ENCODE measurements at regions not wholly inside any gene's neighbourhood (a gene's known extent, or its start where the extent isn't known, plus 50 kb on each side); places are given as distances from the start of the nearest gene placed in this dataset.

GRCh38 chr13:97802213-97802612, 151.3 kb upstream of the IPO5 start:
- Mint-ChIP-seq H3K9me3 (ENCODE audit: insufficient read depth) (peaks cover 3% of the 10 kb centered on the region), H3K4me1 (no peaks in the 10 kb centered on the region), H3K27me3 (peaks cover 25% of the 10 kb centered on the region), H3K4me3 (no peak overlapping the region), H3K27ac (no peak overlapping the region)
- no peak for DNase-seq
- WGBS (ENCODE audit: insufficient coverage) = 100% methylated on average over 2 of the region's 3 CpGs
- no peaks in the 10 kb centered on the region for H3K36me3 ChIP-seq (replicated peaks in 1 of 2; ENCODE audit: control extremely low read depth in 1 of 2, control insufficient read depth in 1 of 2, extremely low read depth in 1 of 2, insufficient read depth in 2 of 2, low read length in 1 of 2)
- intact Hi-C loops (cut with micrococcal nuclease) = no loop called here
- ATAC-seq (ENCODE audit: low read depth) = no peak
- H3K27ac ChIP-seq (ENCODE audit: low read length in 2 of 2) = no peak overlapping the region
- ChIA-PET CTCF (no interaction called here), POLR2A (no interaction called here)
- TF ChIP-seq, protein P1, sequence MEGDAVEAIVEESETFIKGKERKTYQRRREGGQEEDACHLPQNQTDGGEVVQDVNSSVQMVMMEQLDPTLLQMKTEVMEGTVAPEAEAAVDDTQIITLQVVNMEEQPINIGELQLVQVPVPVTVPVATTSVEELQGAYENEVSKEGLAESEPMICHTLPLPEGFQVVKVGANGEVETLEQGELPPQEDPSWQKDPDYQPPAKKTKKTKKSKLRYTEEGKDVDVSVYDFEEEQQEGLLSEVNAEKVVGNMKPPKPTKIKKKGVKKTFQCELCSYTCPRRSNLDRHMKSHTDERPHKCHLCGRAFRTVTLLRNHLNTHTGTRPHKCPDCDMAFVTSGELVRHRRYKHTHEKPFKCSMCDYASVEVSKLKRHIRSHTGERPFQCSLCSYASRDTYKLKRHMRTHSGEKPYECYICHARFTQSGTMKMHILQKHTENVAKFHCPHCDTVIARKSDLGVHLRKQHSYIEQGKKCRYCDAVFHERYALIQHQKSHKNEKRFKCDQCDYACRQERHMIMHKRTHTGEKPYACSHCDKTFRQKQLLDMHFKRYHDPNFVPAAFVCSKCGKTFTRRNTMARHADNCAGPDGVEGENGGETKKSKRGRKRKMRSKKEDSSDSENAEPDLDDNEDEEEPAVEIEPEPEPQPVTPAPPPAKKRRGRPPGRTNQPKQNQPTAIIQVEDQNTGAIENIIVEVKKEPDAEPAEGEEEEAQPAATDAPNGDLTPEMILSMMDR (IDR thresholded peaks at IDR 0.05) = no peak
- TF ChIP-seq EZH2 (IDR thresholded peaks at IDR 0.05; ENCODE audit: borderline replicate concordance, insufficient read depth, low read depth, low read length, poor library complexity, severe bottlenecking) = no peak
- no peak overlapping the region for H3K4me2 ChIP-seq (replicated peaks; ENCODE audit: low read depth, low read length, poor library complexity, severe bottlenecking)
- no peak overlapping the region for H3K9ac ChIP-seq (ENCODE audit: low read length)
- no peak overlapping the region for H2AFZ ChIP-seq (ENCODE audit: insufficient read depth, low read depth, low read length, poor library complexity, severe bottlenecking)
- H3K27me3 ChIP-seq (replicated peaks in 1 of 4; ENCODE audit: control extremely low read depth in 1 of 4, control insufficient read depth in 3 of 4, insufficient read depth in 4 of 4, low read length in 3 of 4) = no peaks in the 10 kb centered on the region
- H3K79me2 ChIP-seq (ENCODE audit: control insufficient read depth, insufficient read depth, low read length) = no peaks in the 10 kb centered on the region
- no peaks in the 10 kb centered on the region for H4K20me1 ChIP-seq (ENCODE audit: control insufficient read depth, insufficient read depth, low read length, poor library complexity, severe bottlenecking)
- no peaks in the 10 kb centered on the region for H3K4me1 ChIP-seq (ENCODE audit: control insufficient read depth in 2 of 2, insufficient read depth in 2 of 2, low read length in 2 of 2)
- no peak overlapping the region for H3K4me3 ChIP-seq (ENCODE audit: control extremely low read depth in 1 of 5, extremely low read depth in 1 of 5, insufficient read depth in 1 of 5, low read depth in 2 of 5, low read length in 4 of 5)
- H3K9me3 ChIP-seq (ENCODE audit: control extremely low read depth in 1 of 3, control insufficient read depth in 2 of 3, insufficient read depth in 1 of 3, low read length in 2 of 3) = no peaks in the 10 kb centered on the region

GRCh38 chr13:97809576-97809975, 143.9 kb upstream of the IPO5 start:
- no peak for DNase-seq
- H2AFZ ChIP-seq (ENCODE audit: insufficient read depth, low read depth, low read length, poor library complexity, severe bottlenecking) = no peak overlapping the region
- TF ChIP-seq EZH2 (IDR thresholded peaks at IDR 0.05; ENCODE audit: borderline replicate concordance, insufficient read depth, low read depth, low read length, poor library complexity, severe bottlenecking) = no peak
- TF ChIP-seq, protein P1 (IDR thresholded peaks at IDR 0.05) = no peak
- Mint-ChIP-seq H3K4me3 (no peak overlapping the region), H3K27ac (no peak overlapping the region), H3K27me3 (peaks cover 29% of the 10 kb centered on the region), H3K4me1 (no peaks in the 10 kb centered on the region), H3K9me3 (ENCODE audit: insufficient read depth) (no peaks in the 10 kb centered on the region)
- no peaks in the 10 kb centered on the region for H3K4me1 ChIP-seq (ENCODE audit: control insufficient read depth in 2 of 2, insufficient read depth in 2 of 2, low read length in 2 of 2)
- no peaks in the 10 kb centered on the region for H4K20me1 ChIP-seq (ENCODE audit: control insufficient read depth, insufficient read depth, low read length, poor library complexity, severe bottlenecking)
- no peaks in the 10 kb centered on the region for H3K27me3 ChIP-seq (replicated peaks in 1 of 4; ENCODE audit: control extremely low read depth in 1 of 4, control insufficient read depth in 3 of 4, insufficient read depth in 4 of 4, low read length in 3 of 4)
- H3K9me3 ChIP-seq (ENCODE audit: control extremely low read depth in 1 of 3, control insufficient read depth in 2 of 3, insufficient read depth in 1 of 3, low read length in 2 of 3) = no peaks in the 10 kb centered on the region
- ChIA-PET POLR2A (no interaction called here), CTCF (no interaction called here)
- H3K36me3 ChIP-seq (replicated peaks in 1 of 2; ENCODE audit: control extremely low read depth in 1 of 2, control insufficient read depth in 1 of 2, extremely low read depth in 1 of 2, insufficient read depth in 2 of 2, low read length in 1 of 2) = no peaks in the 10 kb centered on the region
- no peaks in the 10 kb centered on the region for H3K79me2 ChIP-seq (ENCODE audit: control insufficient read depth, insufficient read depth, low read length)
- WGBS (ENCODE audit: insufficient coverage) = no CpG with 5 or more reads among the region's 2 CpGs
- no peak for ATAC-seq (ENCODE audit: low read depth)
- no peak overlapping the region for H3K9ac ChIP-seq (ENCODE audit: low read length)
- no peak overlapping the region for H3K27ac ChIP-seq (ENCODE audit: low read length in 2 of 2)
- H3K4me3 ChIP-seq (ENCODE audit: control extremely low read depth in 1 of 5, extremely low read depth in 1 of 5, insufficient read depth in 1 of 5, low read depth in 2 of 5, low read length in 4 of 5) = no peak overlapping the region
- H3K4me2 ChIP-seq (replicated peaks; ENCODE audit: low read depth, low read length, poor library complexity, severe bottlenecking) = no peak overlapping the region
- intact Hi-C loops (cut with micrococcal nuclease) = no loop called here

Measured in B cell (primary cell).